ENCODE measurements at regions not wholly inside any gene's neighbourhood (a gene's known extent, or its start where the extent isn't known, plus 50 kb on each side); places are given as distances from the start of the nearest gene placed in this dataset.

DNA sequence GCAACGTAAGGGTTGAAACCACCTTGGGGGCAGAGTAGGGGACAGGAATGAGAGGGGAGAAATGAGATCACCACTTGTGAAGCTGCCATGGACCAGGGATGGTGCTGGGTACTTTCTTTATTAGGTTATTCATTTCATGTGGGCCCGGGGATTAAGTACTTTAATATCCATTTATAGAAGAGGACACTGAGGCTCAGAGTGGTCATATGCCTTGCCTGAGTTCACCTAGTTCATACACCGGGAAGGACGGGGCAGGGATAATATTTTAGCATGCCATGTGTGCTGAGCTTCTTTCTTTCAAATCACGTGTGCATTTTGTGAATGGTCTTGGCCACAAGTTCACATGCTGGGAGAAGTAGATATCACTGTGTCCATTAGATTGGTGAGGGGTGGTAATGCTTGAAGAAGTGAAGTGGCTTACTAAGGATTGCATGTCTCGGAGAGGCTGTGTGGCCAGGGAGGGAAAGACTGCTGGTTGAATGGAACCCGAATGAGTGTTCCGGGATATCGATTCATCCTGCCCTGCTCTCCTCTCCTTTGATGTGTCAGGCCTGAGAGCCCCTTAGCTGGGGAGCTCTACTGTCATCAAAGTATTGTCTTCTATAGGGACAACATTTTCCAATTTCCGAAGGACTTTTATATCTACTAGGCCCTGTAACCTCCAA lies 187.1 kb downstream of the MYCN start:
- no peak for DNase-seq (ENCODE audit: low read depth in 2 of 3, low spot score in 1 of 3)

DNA sequence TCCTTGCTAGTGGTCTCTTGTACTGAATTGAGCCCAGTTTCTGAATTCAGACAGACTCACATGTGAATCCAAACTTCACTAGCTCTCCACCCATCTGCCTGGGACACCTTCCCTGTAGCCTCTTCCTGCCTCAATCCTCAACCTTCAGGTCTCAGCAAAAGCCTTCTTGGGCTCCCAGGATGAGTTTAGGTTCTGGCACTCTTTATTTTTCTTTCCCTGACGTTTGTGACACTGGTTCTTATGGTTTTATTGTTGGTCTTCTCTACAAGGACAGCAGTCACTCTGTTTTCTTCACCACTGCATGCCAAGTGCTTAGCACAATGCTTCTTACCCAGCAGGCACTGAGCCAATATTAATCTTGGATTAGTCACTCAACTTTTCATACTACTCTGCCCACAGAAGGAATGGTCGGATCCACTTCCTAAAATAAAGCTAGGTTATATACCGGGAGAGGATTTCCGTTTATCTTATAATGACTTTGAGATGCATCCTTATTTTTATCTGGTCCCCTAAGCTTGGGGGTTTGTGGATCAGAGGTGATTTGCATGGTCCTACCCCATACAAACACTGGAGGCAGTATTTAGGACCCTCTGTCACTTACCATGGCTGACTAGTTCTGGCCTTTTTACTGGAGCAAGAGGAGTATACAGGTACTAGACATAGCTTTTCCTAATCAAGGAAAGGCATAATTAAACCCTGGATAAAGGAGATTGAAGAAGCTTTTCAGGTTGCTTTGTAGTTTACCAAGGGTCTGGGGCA lies 186.3 kb downstream of the MYCN start:
- no peak for DNase-seq (ENCODE audit: low read depth in 2 of 3, low spot score in 1 of 3)

DNA sequence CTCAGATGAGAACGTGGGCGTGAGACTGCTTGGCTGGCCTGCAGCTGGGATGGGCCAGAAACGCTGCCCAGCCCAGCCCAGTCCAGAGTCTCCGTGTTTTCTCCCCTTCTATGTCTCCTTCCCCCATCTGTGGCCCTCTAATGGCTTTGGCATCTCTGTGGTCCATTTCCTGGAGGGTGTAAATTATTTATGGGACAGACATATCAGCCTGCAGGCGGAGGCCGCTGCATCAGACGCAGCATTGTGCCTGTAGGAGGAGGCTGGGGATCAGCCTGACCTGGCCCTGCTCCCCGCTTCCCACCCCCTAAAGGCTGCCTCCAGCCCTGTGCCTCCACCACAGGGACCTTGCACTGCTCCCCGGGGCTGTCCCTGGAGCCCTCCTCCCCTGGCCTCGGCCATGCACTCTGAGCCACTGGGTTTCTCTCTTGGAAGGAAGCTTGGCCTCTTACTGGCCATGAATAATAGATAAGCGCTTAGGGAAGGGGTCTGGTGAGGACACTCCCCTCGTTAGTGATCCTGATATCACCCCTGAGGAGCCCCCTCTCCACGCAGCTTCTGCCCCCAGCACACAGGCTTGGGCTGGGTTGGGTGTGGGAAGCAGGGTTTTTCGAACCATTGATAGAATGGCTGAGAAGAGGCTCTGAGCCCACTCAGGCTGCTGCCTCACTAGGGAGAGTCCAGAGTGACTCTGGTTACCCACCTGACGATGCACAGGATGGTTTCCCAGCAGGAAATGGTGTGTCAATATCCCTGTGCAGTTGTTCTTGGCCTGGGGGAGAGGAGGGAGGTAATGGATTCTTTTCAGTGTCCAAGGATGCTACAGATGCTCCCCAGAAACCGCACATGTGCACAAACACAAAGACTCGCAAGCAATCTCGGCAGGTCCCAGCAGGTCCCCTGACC lies 185.5 kb downstream of the MYCN start:
- DNase-seq (ENCODE audit: low read depth in 2 of 3, low spot score in 1 of 3), result no peak

DNA sequence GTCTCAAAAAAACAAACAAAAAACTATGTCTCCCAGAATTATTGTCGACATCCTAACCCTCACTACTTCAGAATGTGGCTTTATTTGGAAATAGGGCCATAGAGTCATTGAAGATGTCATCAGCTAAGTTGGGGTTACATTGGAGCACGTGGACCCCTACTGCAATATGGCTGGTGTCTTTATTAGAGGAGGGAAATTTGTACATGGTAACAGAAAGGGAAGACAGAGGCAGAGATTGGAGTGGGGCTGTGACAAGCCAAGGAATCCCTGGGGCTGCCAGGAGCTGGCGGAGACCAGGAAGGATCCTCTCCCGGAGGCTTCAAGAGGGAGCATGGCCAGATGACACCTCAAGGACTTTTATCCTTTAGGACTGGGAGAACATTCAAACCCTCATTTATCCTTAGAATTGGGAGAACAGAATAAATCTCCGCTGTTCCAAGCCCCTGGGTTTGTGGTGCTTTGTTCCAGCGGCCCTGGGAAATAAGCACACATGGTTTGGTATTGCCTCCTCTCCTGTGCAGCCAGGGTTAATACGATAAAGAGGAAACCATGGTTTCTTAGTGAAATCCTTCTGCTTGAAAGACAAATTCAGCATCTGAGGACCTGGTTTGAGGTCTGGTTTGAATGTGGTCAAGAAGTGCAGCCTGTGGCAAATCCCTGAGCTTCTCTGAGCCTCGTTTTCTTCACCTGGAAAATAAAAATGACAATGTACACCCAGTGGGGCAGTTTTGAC lies 184.7 kb downstream of the MYCN start:
- DNase-seq (ENCODE audit: low read depth in 2 of 3, low spot score in 1 of 3), result no peak

DNA sequence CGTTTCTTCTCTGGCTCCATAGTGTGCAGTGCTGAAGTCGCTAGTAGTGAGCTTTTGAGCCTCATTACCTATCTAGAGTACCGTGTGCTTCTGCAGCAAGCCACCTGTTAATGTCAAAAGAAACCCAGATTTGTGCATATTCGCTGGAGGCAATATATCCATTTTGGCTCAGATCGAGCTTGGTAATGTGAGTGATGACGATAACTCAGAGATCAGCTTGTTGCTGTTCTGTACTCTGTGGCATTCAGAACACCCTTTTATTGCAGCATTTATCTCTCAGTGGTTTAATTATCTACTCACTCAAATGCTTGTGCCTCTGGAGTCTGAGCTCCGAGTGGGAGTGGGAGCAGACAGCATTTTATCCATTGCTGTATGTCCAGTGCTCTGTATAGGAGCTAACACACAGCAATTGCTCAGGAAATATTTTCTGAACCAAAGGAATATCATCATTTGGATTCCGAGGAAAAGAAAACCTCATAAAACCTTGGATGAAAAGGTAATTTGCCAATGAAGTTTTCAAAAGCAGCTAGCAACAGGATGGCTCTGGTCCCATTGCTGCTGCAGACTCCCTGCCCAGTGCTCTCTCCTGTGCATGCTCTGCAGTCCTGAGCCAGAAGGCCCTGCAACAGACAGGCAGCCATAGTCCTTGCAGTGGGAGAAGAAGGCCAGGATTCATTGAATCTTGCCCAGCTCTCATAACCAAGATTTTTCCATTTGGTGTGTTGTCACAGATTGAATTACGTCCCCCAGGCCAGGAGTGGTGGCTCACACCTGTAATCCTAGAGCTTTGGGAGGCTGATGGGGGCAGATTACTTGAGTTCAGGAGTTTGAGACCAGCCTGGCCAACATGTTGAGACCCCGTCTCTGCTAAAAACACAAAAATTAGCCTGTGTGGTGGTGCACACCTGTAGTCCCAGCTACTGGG lies 183.8 kb downstream of the MYCN start:
- DNase-seq (ENCODE audit: low read depth in 2 of 3, low spot score in 1 of 3), result no peak

DNA sequence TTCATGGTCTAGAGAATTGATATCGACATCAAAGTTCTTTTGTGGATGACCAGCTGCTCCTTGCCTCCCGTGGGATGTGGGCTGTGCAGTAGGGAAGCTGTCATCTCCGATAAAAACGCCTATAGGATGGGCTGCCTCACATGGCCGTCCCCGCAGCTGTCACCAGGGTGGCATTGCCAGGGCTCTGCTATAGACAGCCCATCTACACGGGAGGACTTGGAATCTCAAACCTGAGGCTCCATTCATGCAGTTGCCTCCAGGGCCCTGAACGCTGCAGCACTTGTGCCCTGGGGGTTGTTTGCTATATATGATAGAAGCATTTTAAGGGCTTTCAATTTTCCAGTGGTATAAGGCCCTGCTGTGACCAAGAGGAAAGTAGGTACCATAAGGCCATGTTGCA lies 183.1 kb downstream of the MYCN start:
- DNase-seq (ENCODE audit: low read depth in 2 of 3, low spot score in 1 of 3), result no peak

DNA sequence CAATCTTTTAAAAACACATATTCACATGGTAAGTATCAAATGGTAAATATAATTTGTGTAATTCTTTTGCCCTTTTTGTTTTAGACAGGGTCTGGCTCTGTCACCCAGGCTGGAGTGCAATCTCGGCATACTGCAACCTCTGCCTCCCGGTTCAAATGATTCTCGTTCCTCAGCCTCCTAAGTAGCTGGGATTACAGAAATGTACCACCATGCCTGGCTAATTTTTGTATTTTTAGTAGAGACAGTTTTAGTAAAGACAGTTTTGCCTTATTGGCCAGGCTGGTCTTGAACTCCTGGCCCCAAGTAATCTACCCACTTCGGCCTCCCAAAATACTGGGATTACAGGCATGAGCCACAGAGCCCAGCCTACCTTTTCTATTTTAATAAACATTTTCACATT lies 182.2 kb downstream of the MYCN start:
- DNase-seq (ENCODE audit: low read depth in 2 of 3, low spot score in 1 of 3), result no peak

DNA sequence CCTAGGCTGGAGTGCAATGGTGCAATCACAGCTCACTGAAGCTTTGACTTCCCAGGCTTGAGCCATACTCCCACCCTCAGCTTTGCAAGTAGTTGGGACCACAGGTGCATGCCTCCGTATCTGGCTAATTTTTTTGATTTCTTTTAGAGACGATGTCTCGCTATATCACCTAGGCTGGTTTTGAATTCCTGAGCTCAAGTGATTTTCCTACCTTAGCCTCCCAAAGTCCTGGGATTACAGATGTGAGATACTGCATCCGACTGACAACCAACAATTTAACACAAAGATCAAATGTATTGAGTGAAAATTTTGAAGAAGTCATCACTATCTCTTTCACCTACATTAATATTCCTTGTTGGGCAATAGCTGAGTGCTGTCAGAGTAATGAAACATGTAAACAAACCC lies 181.6 kb downstream of the MYCN start:
- no peak for DNase-seq (ENCODE audit: low read depth in 2 of 3, low spot score in 1 of 3)

DNA sequence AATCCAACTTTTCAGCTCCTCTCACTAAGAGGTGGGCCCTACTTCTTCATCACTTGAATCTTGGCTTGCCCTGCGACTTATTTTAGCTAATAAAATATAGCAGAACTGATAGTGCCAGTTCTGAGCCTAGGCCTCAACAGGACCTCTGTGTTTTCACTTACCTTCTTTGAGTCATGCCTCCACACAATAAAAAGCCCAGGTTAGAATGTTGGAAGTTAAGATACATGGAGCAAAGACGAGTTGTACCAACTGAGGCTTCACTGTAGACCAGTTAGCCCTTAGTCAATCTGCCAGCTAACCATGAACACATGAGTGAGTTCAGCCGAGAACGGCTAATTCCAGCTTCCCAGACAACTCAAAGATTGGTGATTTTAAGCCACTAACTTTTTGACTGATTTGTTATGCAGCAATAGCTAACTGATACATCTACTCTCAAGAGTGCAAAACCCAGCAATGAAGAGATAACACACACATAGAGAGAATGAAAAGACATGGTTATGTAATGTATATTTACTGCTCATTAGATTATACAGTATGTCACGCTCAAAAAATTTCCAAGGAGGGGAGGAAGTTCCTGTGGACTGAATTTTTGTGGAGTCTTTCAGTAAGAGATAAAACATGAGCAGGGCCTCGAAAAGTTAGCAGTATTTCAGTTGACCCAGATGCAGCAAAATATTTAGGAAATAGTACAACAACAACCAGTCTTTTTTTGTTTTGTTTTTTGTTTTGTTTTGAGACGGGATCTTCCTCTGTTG lies 181.1 kb downstream of the MYCN start:
- DNase-seq (ENCODE audit: low read depth in 2 of 3, low spot score in 1 of 3), result no peak

DNA sequence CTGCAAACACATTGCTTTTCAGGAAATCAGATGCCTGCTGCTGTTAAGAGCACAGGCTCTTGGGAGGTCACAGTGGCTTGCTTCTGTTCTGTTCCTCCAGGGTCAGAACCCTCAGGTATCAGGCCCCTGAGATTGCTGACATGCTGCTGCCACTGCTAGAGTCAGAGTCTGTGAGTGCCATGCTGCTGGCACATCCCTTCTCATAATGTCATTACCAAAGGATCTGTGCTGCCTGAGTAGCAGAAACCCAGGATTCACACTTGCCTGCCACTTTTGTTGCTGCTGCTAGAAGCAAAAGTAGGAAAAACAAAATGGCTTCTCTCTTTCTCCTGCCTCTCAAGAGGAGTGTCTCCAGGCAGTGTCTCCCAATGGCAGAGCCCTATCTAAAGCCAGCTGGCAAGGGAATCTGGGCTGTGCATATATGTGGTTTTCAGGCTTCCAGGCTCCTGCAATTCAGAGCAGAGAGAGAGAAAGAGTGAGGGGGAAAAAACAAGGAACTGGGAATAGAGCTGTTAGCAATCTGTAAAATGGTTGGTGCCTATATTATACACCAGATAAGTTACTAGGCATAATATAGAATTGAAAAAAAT lies 180.3 kb downstream of the MYCN start:
- no peak for DNase-seq (ENCODE audit: low read depth in 2 of 3, low spot score in 1 of 3)

DNA sequence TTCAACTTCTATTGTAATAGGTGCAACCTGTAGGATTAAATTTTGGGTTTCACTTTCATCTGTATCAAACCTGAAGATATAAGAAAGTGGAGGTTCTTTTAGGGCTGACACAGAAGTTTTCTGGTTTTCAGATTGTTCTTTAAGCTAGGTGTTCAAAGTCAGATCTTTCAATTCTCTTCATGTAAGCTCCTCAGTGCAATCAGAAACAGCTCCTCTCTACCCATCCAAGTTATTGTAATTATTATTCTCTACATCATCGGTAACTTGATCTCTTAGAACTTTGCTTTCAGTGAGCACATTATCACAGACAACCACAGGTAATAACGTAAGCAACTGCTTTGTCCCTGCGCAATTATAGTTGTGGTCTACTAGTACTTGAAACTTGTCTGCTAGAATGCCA lies 179.4 kb downstream of the MYCN start:
- DNase-seq (ENCODE audit: low read depth in 2 of 3, low spot score in 1 of 3), result no peak

DNA sequence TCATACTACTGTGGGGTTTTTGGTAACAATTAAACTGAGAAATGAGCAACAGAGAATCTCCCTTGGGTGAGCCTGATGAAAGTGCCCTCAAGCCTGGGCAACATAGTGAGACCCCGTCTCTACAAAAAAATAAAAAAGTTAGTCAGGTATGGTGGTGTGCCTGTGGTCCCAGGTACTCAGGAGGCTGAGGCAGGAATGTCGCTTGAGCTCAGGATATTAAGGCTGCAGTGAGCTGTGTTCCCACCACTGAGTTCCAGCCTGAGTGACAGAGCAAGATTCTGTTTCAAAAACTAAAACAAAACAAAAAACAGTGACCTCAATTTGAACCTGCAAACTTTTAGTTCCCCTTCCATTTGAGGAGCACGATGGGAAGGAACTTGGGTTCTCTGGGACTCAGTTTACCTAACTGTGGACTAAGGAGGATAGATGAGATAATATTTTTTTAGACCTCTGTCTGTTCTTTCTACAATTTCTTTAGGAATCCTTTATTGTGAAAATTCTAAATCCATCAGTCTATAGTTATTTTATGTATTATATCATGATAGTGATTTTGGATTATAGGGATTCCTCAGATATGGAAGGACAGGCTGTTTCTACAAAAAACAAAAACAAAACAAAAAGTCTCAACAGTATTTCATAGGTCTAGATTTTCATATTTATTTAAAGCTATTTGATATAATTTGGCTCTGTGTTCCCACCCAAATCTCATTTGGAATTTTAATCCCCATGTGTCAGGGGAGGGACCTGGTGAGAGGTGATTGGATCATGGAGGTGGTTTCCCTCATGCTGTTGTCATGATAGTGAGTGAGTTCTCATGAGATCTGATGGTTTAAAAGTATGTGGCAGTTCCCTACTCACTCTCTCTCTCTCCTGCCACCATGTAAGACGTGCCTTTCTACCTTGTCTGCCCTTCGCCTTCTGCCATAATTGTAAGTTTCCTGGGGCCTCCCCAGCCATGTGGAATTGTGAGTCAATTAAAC lies 178.6 kb downstream of the MYCN start:
- DNase-seq (ENCODE audit: low read depth in 2 of 3, low spot score in 1 of 3), result no peak

DNA sequence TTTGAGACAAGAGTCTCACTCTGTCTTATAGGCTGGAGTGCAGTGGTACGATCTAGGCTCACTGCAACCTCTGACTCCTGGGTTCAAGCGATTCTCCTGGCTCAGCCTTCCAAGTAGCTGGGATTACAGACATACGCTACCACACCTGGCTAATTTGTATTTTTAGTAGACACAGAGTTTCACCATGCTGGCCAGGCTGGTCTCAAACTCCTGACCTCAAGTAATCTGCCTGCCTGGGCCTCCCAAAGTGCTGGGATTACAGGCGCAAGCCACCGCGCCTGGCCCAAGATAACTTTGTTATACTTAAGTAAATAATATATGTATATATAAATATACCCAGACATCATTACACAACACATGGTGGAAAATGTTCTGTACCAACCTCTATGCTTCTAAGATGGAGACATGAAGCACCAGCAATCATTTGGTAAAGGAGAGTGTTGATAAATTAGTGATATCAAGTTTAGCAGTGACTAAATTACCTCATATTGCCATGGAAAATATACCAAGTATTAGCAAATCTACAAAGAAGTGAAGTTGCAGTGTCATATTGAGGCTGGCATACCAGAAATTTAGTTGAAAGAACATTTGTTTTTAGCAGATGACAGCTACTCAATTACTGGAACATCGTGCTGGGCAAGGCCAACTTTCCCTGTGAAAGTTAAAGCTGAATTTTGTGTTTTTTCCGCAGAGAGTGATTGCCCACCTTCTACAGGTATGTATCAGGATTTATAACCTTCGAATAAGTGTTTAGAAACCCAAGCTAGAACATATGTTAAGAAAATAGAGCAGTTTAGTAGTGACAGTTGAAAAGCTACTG lies 177.7 kb downstream of the MYCN start:
- DNase-seq (ENCODE audit: low read depth in 2 of 3, low spot score in 1 of 3), result no peak

DNA sequence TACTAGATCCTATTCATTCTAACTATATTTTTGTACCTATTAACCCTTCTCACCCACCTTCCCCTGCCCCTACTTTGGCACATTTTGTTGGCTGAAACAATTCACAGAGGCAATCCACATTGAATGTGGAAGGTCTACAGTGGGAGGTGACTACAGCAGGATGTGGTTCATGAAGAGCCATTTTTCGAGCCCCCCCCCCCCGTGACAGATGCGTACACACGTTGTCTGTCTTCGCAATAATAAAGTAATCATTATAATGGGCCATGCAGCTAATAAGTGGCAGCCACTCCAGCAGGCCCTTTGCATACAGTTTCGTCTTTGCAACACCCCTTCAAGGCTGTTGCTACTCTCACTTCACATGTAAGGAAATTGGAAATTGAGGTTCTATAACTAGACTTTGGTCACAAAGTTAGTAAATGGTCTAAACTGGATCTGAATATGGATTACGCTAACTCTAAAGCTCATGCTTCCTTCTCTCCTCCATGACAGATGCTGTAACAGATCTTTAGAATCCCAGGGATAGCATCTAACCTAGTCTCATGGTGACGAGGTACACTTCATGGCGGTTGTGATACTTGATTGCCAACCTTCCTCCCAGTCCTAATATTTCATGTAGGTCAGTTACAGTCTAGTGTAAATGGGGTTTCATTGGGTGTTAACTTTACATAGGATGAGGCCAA lies 176.8 kb downstream of the MYCN start:
- DNase-seq (ENCODE audit: low read depth in 2 of 3, low spot score in 1 of 3), result no peak

DNA sequence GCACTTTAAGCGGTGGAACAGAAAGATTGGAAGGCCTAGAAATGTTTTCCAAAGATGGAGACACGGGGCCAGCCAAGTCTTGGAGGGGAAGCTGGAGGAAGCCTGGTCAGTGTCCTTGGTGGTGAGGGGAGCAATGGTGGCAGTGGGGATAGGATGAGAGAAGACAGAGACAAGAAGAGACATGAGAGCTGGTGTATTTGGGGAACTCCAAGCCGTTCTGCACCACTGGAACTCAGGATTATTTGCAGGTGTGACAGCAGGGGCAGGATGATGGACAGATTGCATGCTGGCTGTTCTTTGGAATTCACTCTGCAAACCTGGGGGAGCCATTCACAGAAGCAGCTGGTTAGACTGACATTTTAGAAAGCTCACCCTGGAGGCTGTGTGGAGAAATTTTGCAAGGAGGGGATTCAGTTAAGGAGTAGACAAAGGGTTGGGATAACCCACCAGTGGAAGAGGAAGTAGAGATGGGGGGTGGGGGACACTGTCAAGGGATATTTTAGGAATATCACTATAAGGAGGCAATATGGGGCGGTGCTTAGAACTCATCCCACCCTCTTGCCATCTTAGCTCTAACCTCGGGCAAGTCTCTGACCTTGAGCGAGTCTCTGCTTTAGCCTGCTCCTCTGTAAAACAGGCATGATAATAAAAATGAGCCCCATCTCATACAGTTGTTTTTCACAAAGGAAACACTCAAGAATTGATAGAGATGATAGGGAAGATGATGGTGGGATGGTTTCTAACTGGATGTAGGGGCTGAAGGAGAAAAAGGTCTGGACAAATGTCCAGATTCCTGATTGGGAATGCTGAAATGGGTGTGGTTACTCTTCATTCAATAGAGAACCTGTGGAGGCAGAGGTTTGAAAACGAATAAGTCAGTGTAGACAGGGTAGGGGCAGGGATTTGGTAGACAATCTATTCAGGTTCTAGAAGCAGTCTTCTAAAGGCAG lies 175.8 kb downstream of the MYCN start:
- DNase-seq (ENCODE audit: low read depth in 2 of 3, low spot score in 1 of 3), result no peak
